Neuronal stem cell (in vitro differentiated cells): ENCODE measurements at regions not wholly inside any gene's neighbourhood (a gene's known extent, or its start where the extent isn't known, plus 50 kb on each side); places are given as distances from the start of the nearest gene placed in this dataset.

Source experiments
- DNase-seq: peaks from one replicate; pipeline ENCODE4 v3.0.0-alpha.2; 2013; ENCODE audit warnings: low spot score
- H2AFZ ChIP-seq: one replicate; pipeline ENCODE4 v1.6.1; 2013; ENCODE audit warnings: mild to moderate bottlenecking, low read length, inconsistent platforms
- H2AK5ac ChIP-seq: 2 replicates; pipeline ENCODE4 v1.6.1; 2013; ENCODE audit warnings: low read depth, mild to moderate bottlenecking, inconsistent platforms, low read length, moderate library complexity, mixed read lengths
- H2BK120ac ChIP-seq: 2 replicates; pipeline ENCODE4 v1.6.1; 2013; ENCODE audit warnings: low read depth, mild to moderate bottlenecking, inconsistent platforms, low read length, moderate library complexity, mixed read lengths
- H2BK12ac ChIP-seq: one replicate; pipeline ENCODE4 v1.6.1; 2013; ENCODE audit warnings: low read length, inconsistent platforms
- H2BK15ac ChIP-seq: 2 replicates; pipeline ENCODE4 v1.6.1; 2013; ENCODE audit warnings: mild to moderate bottlenecking, low read length, inconsistent platforms, mixed read lengths
- H2BK5ac ChIP-seq: one replicate; pipeline ENCODE4 v1.6.1; 2013; ENCODE audit warnings: inconsistent platforms, mild to moderate bottlenecking, low read length, moderate library complexity
- H3K14ac ChIP-seq: one replicate; pipeline ENCODE4 v1.6.1; 2013; ENCODE audit warnings: low read length, inconsistent platforms
- H3K18ac ChIP-seq: 2 replicates; pipeline ENCODE4 v1.6.1; 2013; ENCODE audit warnings: low read length, inconsistent platforms
- H3K23ac ChIP-seq: 2 replicates; pipeline ENCODE4 v1.6.1; 2013; ENCODE audit warnings: low read depth, mild to moderate bottlenecking, mixed read lengths, low read length, inconsistent platforms; ENCODE audit not compliant: poor library complexity
- H3K27ac ChIP-seq: replicated peaks from 3 replicates; pipeline ENCODE4 v1.5.1; 2013; ENCODE audit warnings: low read length, inconsistent platforms
- H3K27me3 ChIP-seq, 3 experiments: 2 replicates each; pipeline ENCODE4 v1.6.1; 2013; ENCODE audit warnings: low read length in 3 of 3, mild to moderate bottlenecking in 2 of 3, inconsistent platforms in 1 of 3, low read depth in 1 of 3, mixed read lengths in 1 of 3, moderate library complexity in 1 of 3; ENCODE audit not compliant: control insufficient read depth in 3 of 3, insufficient read depth in 3 of 3
- H3K36me3 ChIP-seq, 2 donors: replicated peaks in 1 of 2; 2 replicates each; pipeline ENCODE4 v1.6.1; 2013; ENCODE audit warnings: low read length in 2 of 2; ENCODE audit not compliant: control insufficient read depth in 2 of 2, insufficient read depth in 2 of 2
- H3K4ac ChIP-seq: 2 replicates; pipeline ENCODE4 v1.6.1; 2013; ENCODE audit warnings: inconsistent platforms, mild to moderate bottlenecking, low read length, moderate library complexity
- H3K4me1 ChIP-seq, 2 donors: 1 replicate in 1 of 2; 2 replicates in 1 of 2; pipeline ENCODE4 v1.6.1; 2013; ENCODE audit warnings: low read length in 2 of 2, low read depth in 1 of 2; ENCODE audit not compliant: control insufficient read depth in 2 of 2, insufficient read depth in 1 of 2
- H3K4me2 ChIP-seq: one replicate; pipeline ENCODE4 v1.6.1; 2013; ENCODE audit warnings: mild to moderate bottlenecking, low read length, inconsistent platforms; ENCODE audit not compliant: insufficient read depth, poor library complexity, severe bottlenecking
- H3K4me3 ChIP-seq, 2 donors: 2 replicates each; pipeline ENCODE4 v1.5.1; 2013; ENCODE audit warnings: low read length in 2 of 2, mild to moderate bottlenecking in 2 of 2, inconsistent platforms in 1 of 2, moderate library complexity in 1 of 2
- H3K79me1 ChIP-seq: one replicate; pipeline ENCODE4 v1.6.1; 2013; ENCODE audit warnings: low read depth, mild to moderate bottlenecking, inconsistent platforms, low read length, moderate library complexity
- H3K9ac ChIP-seq: one replicate; pipeline ENCODE4 v1.6.1; 2013; ENCODE audit warnings: mild to moderate bottlenecking, low read depth, low read length, inconsistent platforms; ENCODE audit not compliant: poor library complexity
- H3K9me3 ChIP-seq, 2 donors: replicated peaks in 1 of 2; 2 replicates each; pipeline versions ENCODE3 to v1.6.1; 2013; ENCODE audit warnings: low read length in 2 of 2, mild to moderate bottlenecking in 2 of 2, inconsistent platforms in 1 of 2, low read depth in 1 of 2, mixed read lengths in 1 of 2, moderate library complexity in 1 of 2; ENCODE audit not compliant: control insufficient read depth in 2 of 2, insufficient read depth in 1 of 2
- H4K8ac ChIP-seq: one replicate; pipeline ENCODE4 v1.6.1; 2013; ENCODE audit warnings: low read depth, mild to moderate bottlenecking, inconsistent platforms, low read length, moderate library complexity
- H4K91ac ChIP-seq: one replicate; pipeline ENCODE4 v1.6.1; 2013; ENCODE audit warnings: low read length, low read depth, mild to moderate bottlenecking, inconsistent platforms; ENCODE audit not compliant: poor library complexity
- WGBS, 2 donors: extraction: QIAGEN DNeasy Blood & Tissue Kit; methylation state at CpG; one replicate each; pipeline ENCODE4 v1.1.7; 2013; ENCODE audit warnings: missing lambda C conversion rate in 2 of 2, mixed read lengths in 1 of 2; ENCODE audit not compliant: insufficient read length in 2 of 2, insufficient replicate concordance in 1 of 2; ENCODE audit errors: extremely low coverage in 2 of 2; 5-methylcytosine and 5-hydroxymethylcytosine counted together

DNA sequence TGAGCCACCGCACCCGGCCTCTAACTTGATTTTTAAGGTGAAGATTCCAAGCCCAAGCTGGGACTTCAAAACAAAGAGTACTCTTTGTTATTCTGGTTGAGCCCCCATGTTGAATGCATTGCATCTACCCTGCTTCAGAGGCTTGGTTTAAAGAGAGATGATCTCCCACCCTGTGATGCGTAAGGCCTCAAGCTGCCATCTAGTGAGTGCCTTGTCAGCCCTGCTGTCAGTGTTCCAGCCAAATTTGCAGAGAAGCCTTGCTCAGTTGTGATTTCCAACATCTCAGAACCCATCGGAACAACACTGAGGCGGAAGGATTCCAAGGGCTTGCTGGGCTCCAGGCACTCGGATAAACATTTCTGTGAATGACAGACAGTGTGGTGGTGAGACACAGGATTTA is 210.7 kb upstream of the RGMA start:
- no peak overlapping the region for H3K4me3 ChIP-seq
- peaks cover 0 to 7% of the 10 kb centered on the region in 2 donors for H3K9me3 ChIP-seq
- no peak overlapping the region for H2BK120ac ChIP-seq
- H3K27ac ChIP-seq: no peak overlapping the region
- no peaks in the 10 kb centered on the region for H3K36me3 ChIP-seq
- H3K4me1 ChIP-seq: peaks cover 5 to 9% of the 10 kb centered on the region in 2 donors
- H2BK5ac ChIP-seq: no peak overlapping the region
- no peak overlapping the region for H3K4ac ChIP-seq
- no peak overlapping the region for H3K9ac ChIP-seq
- no peak overlapping the region for H3K23ac ChIP-seq
- no peak overlapping the region for H4K8ac ChIP-seq
- WGBS, 2 donors: no CpG with 5 or more reads among the region's 6 CpGs
- no peak for DNase-seq
- no peak overlapping the region for H2BK12ac ChIP-seq
- peak overlapping the region; percentile 20 for H3K18ac ChIP-seq
- H3K14ac ChIP-seq: no peak overlapping the region
- no peaks in the 10 kb centered on the region for H3K27me3 ChIP-seq
- no peak overlapping the region for H2AK5ac ChIP-seq
- H3K79me1 ChIP-seq: no peaks in the 10 kb centered on the region
- peak overlapping the region; percentile 10 for H2AFZ ChIP-seq
- no peak overlapping the region for H2BK15ac ChIP-seq
- H3K4me2 ChIP-seq: no peak overlapping the region
- no peak overlapping the region for H4K91ac ChIP-seq

DNA sequence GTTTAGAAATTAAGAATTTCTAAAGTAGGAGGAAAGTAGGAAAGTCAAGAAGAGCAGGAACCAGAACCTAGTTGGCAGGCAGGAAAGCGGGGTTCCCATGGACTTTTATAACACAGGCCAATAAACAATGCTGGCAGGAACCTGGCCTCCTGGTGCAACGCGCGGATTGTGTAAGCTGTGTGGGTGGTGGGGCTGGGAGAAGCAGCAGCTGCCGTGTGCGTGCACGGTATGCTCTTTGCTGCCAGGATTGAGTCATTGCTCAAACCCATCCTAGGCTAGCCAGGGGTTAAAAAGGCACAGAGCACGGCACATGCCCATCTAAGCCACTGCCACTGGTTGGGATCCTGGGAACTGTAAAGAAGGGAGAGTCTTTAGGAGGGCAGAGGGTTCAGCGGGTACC is 209.9 kb upstream of the RGMA start:
- Histone ChIP-seq H4K91ac (no peak overlapping the region), H3K14ac (peak overlapping the region; percentile 63), H3K4me1 (peaks cover 5 to 9% of the 10 kb centered on the region in 2 donors), H3K9ac (no peak overlapping the region), H3K9me3 (peaks cover 0 to 2% of the 10 kb centered on the region in 2 donors), H3K36me3 (no peaks in the 10 kb centered on the region), H3K4me2 (no peak overlapping the region), H2BK5ac (no peak overlapping the region), H2BK120ac (no peak overlapping the region), H3K79me1 (no peaks in the 10 kb centered on the region), H3K23ac (no peak overlapping the region), H3K27ac (no peak overlapping the region), H2AK5ac (peak overlapping the region; percentile 96), H3K4me3 (no peak overlapping the region), H2BK12ac (peak overlapping the region; percentile 12), H3K18ac (peak overlapping the region; percentile 90), H3K27me3 (no peaks in the 10 kb centered on the region), H2AFZ (no peak overlapping the region), H2BK15ac (no peak overlapping the region), H4K8ac (no peak overlapping the region), H3K4ac (peak overlapping the region; percentile 84)
- no CpG with 5 or more reads among the region's 9 CpGs for WGBS, 2 donors
- no peak for DNase-seq

DNA sequence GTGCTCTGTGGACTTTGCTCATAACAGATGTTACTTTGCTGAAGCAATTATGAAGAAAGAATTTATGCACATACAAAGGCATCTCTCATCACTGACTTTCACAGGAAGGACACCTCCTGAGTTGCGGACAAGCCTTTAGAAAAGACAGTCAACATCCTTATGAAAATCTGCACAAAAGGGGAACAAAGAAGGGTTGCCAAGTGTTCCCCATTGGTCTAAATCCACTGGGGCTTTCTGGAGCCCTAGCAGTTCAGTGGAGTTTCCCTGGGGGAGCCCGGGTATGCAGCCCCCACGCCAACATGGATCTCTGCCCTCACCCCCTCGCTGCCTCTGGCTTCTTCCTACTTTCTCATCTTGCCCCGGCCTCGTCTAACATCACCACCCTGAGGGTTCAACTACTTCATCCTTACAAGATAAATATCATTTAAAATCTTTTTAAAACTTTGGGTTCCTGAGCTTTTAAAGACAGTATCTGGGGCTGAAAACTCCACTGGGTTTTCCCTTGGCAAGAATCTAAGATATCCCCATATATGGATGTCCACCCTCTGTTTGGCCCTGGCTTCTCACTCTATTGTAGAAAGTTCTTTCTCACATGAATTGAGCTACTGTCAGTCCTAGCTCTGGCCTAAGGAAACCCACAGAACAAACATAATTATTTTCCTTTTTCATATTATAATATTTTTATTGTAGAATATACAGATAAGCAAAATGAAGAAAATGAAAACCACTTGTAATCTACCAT is 207.9 kb upstream of the RGMA start:
- no peak overlapping the region for H4K91ac ChIP-seq
- H2AFZ ChIP-seq: peak overlapping the region; percentile 50
- H3K9ac ChIP-seq: no peak overlapping the region
- H3K14ac ChIP-seq: no peak overlapping the region
- H2BK12ac ChIP-seq: no peak overlapping the region
- no peak overlapping the region for H3K4ac ChIP-seq
- H3K4me3 ChIP-seq: no peak overlapping the region
- H2BK5ac ChIP-seq: no peak overlapping the region
- no peaks in the 10 kb centered on the region for H3K27me3 ChIP-seq
- H3K4me2 ChIP-seq: no peak overlapping the region
- H3K23ac ChIP-seq: no peak overlapping the region
- peaks cover 5 to 9% of the 10 kb centered on the region in 2 donors for H3K4me1 ChIP-seq
- H3K18ac ChIP-seq: peak overlapping the region; percentile 84
- DNase-seq: no peak
- no peaks in the 10 kb centered on the region for H3K36me3 ChIP-seq
- H3K9me3 ChIP-seq: peaks cover 0 to 6% of the 10 kb centered on the region in 2 donors
- H2AK5ac ChIP-seq: no peak overlapping the region
- no peaks in the 10 kb centered on the region for H3K79me1 ChIP-seq
- H2BK120ac ChIP-seq: no peak overlapping the region
- H3K27ac ChIP-seq: no peak overlapping the region
- no CpG with 5 or more reads among the region's 6 CpGs for WGBS, 2 donors
- H4K8ac ChIP-seq: no peak overlapping the region
- peak overlapping the region; percentile 10 for H2BK15ac ChIP-seq

DNA sequence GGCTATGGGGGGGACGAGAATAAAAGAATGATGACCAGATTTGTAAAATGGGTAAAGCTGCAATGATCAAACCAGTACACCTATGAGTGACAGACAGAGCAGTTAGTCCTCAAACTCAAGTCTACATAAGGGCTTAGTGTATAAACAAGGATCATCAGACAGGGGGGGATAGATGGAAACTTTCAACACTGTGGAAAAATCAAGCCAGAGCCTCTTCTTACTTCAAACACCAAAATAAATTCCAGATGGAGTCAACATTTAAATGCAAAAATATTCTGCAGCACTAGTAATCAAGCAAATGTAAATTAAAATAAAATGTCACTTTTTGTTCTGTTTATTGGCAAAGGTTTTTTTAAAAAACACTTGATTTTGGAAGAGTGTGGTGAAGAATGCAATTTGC is 205.9 kb upstream of the RGMA start:
- no peaks in the 10 kb centered on the region for H3K27me3 ChIP-seq
- no peak overlapping the region for H2BK15ac ChIP-seq
- no peak for DNase-seq
- H3K4me3 ChIP-seq: no peak overlapping the region
- no peaks in the 10 kb centered on the region for H3K36me3 ChIP-seq
- no peak overlapping the region for H3K14ac ChIP-seq
- no peak overlapping the region for H3K23ac ChIP-seq
- no peak overlapping the region for H3K4ac ChIP-seq
- no peak overlapping the region for H4K8ac ChIP-seq
- H3K9me3 ChIP-seq: peaks cover 0 to 6% of the 10 kb centered on the region in 2 donors
- H3K27ac ChIP-seq: no peak overlapping the region
- H3K79me1 ChIP-seq: no peaks in the 10 kb centered on the region
- no peak overlapping the region for H2AFZ ChIP-seq
- H3K9ac ChIP-seq: no peak overlapping the region
- no peak overlapping the region for H2BK5ac ChIP-seq
- no peak overlapping the region for H2BK12ac ChIP-seq
- no peak overlapping the region for H3K4me2 ChIP-seq
- H3K4me1 ChIP-seq: peaks cover 9 to 18% of the 10 kb centered on the region in 2 donors
- no CpG with 5 or more reads among the region's 1 CpG for WGBS, 2 donors
- no peak overlapping the region for H2AK5ac ChIP-seq
- no peak overlapping the region for H3K18ac ChIP-seq
- H2BK120ac ChIP-seq: no peak overlapping the region
- H4K91ac ChIP-seq: no peak overlapping the region
